ENCODE measurements at regions not wholly inside any gene's neighbourhood (a gene's known extent, or its start where the extent isn't known, plus 50 kb on each side); places are given as distances from the start of the nearest gene placed in this dataset.
"Not testable (repeated sequence)": the region's sequence is repeated elsewhere in the genome, so short reads cannot be mapped to it uniquely, and the experiment has no call there.

- no peak for DNase-seq (ENCODE audit: low spot score)
These were observed 1996.9 kb upstream of the RAG2 start for GRCh38 chr11:38594895-38595294.

DNA sequence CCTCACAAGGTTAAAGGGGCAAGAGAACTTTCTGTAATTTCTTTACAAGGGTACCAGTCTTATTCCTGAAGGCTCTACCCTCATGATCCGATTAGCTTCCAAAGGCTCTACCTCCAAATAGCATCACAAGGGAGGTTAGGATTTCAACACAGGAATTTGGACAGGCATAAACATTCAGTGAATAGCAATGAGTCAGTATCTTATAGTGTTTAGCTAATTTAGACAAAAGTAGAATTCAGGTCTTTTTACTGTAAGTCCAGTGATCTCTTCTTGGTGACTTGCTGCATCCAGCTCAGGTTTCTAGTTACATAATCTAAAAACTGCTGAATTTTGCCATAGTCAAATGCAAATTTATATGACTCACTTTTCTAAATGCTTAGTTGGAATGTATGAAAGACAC lies 1995.6 kb upstream of the RAG2 start:
- DNase-seq (ENCODE audit: low spot score), result no peak

- DNase-seq (ENCODE audit: low spot score), result no peak
These were observed 1984.7 kb upstream of the RAG2 start for GRCh38 chr11:38582756-38583155.

- no peak for DNase-seq (ENCODE audit: low spot score)
These were observed 1984.1 kb upstream of the RAG2 start for GRCh38 chr11:38582151-38582550.

DNA sequence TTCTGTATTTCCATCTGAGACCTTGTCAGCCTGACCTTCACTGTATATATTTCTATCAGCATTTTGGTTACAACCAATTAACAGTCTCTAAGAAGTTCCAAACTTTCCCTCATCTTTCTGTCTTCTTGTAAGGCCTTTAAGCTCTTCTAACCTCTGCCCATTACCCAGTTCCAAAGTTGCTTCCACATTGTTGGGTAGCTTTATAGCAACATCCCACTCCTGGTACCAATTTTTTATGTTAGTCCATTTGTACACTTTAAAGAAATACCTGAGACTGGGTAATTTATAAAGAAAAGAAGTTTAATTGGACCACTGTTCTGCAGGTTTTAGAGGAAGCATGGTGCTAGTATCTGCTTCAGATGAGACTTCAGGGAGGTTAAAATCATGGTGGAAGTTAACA lies 1979.7 kb upstream of the RAG2 start:
- no peak for DNase-seq (ENCODE audit: low spot score)

DNA sequence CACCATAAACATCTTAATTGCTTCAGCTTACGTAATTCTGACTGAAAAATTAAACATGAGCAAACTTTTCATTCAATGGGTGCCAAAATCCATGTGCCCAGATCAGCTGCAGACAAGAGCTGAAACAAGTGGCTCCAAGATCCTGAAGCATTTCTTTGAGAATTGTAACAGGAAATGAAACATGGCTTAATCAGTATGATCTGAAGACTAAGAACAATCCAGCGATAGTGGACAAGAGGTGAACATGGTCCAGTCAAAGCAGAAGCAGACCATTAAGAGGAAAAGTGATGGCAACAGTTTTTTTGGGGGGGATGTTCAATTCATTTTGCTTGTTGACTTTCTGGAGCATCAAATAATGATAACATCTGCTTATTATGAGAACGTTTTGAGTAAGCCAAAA lies 1964.5 kb upstream of the RAG2 start:
- DNase-seq (ENCODE audit: low spot score), result no peak

- DNase-seq (ENCODE audit: low spot score), result no peak
These were observed 1955.1 kb upstream of the RAG2 start for GRCh38 chr11:38553148-38553547.

DNA sequence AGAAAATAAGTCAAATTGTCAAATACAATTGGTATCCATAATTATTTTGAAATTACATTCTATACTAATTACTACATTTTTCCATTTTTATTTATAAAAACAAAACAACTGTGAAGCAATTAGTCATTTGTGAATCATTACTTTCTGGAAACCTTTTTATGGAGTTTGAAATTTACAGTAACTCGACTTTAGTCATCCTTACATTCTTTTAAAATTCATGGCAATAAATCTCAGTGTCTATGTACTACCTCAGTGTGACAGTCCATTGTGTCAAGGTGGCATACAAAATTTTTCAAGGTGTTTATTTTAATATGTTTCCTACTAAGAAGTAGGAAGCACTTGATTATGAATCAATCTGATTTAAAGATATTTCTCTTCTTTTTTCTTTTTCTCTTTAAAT lies 1949.4 kb upstream of the RAG2 start:
- DNase-seq (ENCODE audit: low spot score), result no peak

- no peak for DNase-seq (ENCODE audit: low spot score)
These were observed 1946.0 kb upstream of the RAG2 start for GRCh38 chr11:38543986-38544385.

- DNase-seq (ENCODE audit: low spot score), result no peak
These were observed 1945.3 kb upstream of the RAG2 start for GRCh38 chr11:38543311-38543710.

GRCh38 chr11:38538866-38539680 lies 1941.0 kb upstream of the RAG2 start:
- no peak for DNase-seq (ENCODE audit: low spot score)

DNA sequence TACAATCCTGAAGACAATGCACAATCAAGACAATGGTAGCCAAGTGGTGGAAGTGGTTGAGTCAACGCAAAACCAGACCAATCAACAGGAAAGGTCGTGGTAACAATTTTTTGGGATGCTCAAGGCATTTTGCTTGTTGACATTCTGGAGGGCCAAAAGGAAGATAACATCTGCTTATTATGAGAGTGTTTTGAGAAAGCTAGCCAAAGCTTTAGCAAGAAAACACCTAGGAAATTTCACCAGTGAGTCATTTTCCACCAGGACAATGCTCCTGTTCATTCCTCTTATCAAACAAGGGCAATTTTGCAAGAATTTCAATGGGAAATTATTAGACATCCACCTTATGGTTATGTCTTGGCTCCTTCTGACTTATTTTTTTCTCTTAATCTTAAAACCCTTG lies 1932.2 kb upstream of the RAG2 start:
- DNase-seq (ENCODE audit: low spot score), result no peak

DNA sequence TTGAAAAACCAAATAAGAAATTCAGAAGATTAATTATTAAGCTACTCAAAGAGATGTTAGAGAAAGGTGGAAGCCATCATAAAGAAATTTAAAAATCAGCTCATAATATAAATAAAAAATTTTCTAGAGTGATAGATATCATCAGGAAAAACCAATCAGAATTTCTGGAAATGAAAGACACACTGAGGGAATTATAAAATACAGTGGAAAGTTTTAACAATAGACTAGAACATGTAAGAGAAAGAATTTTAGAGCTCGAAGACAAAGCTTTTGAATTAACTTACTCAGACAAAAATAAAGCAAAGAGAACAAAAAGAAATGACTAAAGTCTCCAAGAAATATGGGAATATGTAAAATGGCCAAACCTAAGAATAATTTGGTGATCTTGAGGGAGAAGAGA lies 1926.9 kb upstream of the RAG2 start:
- DNase-seq (ENCODE audit: low spot score), result no peak

- no peak for DNase-seq (ENCODE audit: low spot score)
These were observed 1920.0 kb upstream of the RAG2 start for GRCh38 chr11:38517991-38518390.

DNA sequence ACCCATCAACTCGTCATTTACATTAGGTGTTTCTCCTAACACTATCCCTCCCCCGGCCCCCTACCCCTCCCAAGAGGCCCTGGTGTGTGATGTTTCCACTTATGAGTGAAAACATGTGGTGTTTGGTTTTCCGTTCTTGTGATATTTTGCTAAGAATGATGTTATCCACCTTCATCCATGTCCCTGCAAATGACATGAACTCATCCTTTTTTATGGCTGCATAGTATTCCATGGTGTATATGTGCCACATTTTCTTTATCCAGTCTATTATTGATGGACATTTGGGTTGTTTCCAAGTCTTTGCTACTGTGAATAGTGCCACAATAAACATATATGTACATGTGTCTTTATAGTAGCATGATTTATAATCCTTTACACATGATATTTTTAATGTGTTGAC lies 1914.8 kb upstream of the RAG2 start:
- DNase-seq (ENCODE audit: low spot score), result not testable (repeated sequence)

DNA sequence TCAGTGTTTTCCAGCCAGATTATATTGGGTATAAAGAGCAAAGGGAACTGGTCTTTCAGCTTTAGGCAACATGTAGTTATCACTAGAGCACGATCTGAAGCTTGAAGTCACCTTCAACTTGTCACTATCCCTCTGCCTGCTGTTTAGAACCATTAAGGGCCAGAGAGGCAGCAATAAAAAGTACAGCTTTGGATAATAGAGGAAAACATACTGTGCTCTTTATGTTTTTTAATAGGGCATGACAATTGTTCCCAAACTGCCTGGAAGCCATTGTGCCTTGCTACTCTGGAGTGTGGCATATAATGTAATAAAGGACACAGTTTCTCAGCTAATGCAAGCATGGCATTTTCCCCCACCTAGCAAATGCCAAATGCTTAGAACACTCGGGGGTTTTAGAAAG lies 1912.0 kb upstream of the RAG2 start:
- DNase-seq (ENCODE audit: low spot score), result no peak

GRCh38 chr11:38503876-38504275 lies 1905.8 kb upstream of the RAG2 start:
- no peak for DNase-seq (ENCODE audit: low spot score)

- DNase-seq (ENCODE audit: low spot score), result no peak
These were observed 1900.7 kb upstream of the RAG2 start for GRCh38 chr11:38498721-38499120.

DNA sequence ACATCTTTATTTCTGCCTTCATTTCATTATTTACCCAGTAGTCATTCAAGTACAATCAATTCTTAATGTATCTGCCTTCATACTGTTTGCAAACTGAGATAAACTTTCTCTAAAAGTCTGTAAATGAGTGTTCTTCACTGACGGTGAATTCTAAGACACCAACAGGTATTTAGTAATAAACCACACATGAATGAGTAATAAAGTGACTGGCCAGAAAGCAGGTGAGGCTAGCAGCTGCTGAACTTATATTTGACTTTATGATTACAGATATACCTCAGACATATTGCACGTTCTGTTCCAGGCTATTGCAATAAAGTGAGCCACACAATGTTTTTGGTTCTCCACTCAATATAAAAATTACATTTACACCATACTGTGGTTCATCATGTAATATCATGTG lies 1894.0 kb upstream of the RAG2 start:
- DNase-seq (ENCODE audit: low spot score), result no peak

GRCh38 chr11:38481391-38481790 lies 1883.4 kb upstream of the RAG2 start:
- DNase-seq (ENCODE audit: low spot score), result no peak

- no peak for DNase-seq (ENCODE audit: low spot score)
These were observed 1879.0 kb upstream of the RAG2 start for GRCh38 chr11:38476808-38477575.

GRCh38 chr11:38461751-38462150 lies 1863.7 kb upstream of the RAG2 start:
- DNase-seq (ENCODE audit: low spot score), result no peak

DNA sequence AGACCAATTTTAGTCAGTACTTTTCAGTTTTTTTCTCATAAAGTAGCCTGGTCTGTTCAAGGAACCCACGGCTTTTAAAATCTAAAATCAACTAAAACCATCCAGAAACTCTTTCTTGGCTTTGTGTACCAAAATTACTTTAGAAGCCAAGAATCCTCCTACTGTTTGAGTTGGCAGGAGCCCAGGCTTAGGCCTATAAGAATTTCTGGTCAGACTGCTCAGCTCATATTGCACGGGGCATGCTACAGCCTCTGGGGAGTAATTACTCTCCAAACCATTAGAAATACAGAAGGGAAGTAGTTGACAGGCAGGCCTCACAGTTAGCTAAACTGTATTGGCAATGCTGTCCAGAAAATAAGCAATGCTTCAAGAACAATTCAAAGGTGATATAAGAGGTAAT lies 1862.9 kb upstream of the RAG2 start:
- no peak for DNase-seq (ENCODE audit: low spot score)
